B cell (primary cell): ENCODE measurements at regions not wholly inside any gene's neighbourhood (a gene's known extent, or its start where the extent isn't known, plus 50 kb on each side); places are given as distances from the start of the nearest gene placed in this dataset.

Experiments used
- ATAC-seq: fragments of 200-7000 bp; cut with Tn5 transposase; one replicate; pipeline ENCODE4 v1.10.0; 2021; ENCODE audit warnings: low read depth, mild to moderate bottlenecking, moderate number of reproducible peaks, moderate library complexity
- CTCF ChIA-PET: fragments of 350-600 bp; sonication (Branson Sonifier 250); formaldehyde crosslinking; loops from one replicate; lab custom pipeline; 2021; ENCODE audit warnings: antibody characterized with exemption, inconsistent platforms; lab: Charles Lee
- POLR2A ChIA-PET: fragments of 350-600 bp; sonication (Branson Sonifier 250); formaldehyde crosslinking; loops from one replicate; lab custom pipeline; 2021; ENCODE audit warnings: antibody characterized with exemption; lab: Charles Lee
- DNase-seq: peaks from one replicate; pipeline ENCODE4 v3.0.0; 2013
- H2AFZ ChIP-seq: 2 replicates; pipeline ENCODE4 v1.6.1; 2012; ENCODE audit warnings: mild to moderate bottlenecking, low read depth, low read length; ENCODE audit not compliant: insufficient read depth, poor library complexity, severe bottlenecking
- H3K27ac ChIP-seq, 2 donors: 1 replicate in 1 of 2; 2 replicates in 1 of 2; pipeline ENCODE4 v1.5.1; 2012 to 2013; ENCODE audit warnings: low read length in 2 of 2, mild to moderate bottlenecking in 2 of 2, moderate library complexity in 1 of 2
- H3K27me3 ChIP-seq, 4 experiments: fragments of 200-600 bp in 1 of 4; sonication (generic) in 1 of 4; replicated peaks in 1 of 4; 1 replicate in 2 of 4; 2 replicates in 2 of 4; pipeline versions ENCODE4 v1.6.1 to v1.7.0; 2013 to 2016; ENCODE audit warnings: low read length in 3 of 4, mild to moderate bottlenecking in 2 of 4, mixed read lengths in 1 of 4, moderate library complexity in 1 of 4; ENCODE audit not compliant: insufficient read depth in 4 of 4, control insufficient read depth in 3 of 4; ENCODE audit errors: control extremely low read depth in 1 of 4
- H3K36me3 ChIP-seq, 2 experiments: replicated peaks in 1 of 2; 1 replicate in 1 of 2; 2 replicates in 1 of 2; pipeline versions ENCODE4 v1.6.1 to v1.7.1; 2013; ENCODE audit warnings: low read length in 1 of 2; ENCODE audit not compliant: insufficient read depth in 2 of 2, control insufficient read depth in 1 of 2; ENCODE audit errors: control extremely low read depth in 1 of 2, extremely low read depth in 1 of 2
- H3K4me1 ChIP-seq, 2 donors: fragments of 200-600 bp in 1 of 2; sonication (generic) in 1 of 2; 1 replicate in 1 of 2; 2 replicates in 1 of 2; pipeline versions ENCODE4 v1.5.1 to v1.6.1; 2013 to 2017; ENCODE audit warnings: low read length in 2 of 2; ENCODE audit not compliant: control insufficient read depth in 2 of 2, insufficient read depth in 2 of 2
- H3K4me2 ChIP-seq: replicated peaks from 2 replicates; pipeline ENCODE3; 2012; ENCODE audit warnings: mild to moderate bottlenecking, low read depth, low read length; ENCODE audit not compliant: poor library complexity, severe bottlenecking
- H3K4me3 ChIP-seq, 5 experiments: fragments of 200-600 bp in 1 of 5; sonication (generic) in 1 of 5; 1 replicate in 3 of 5; 2 replicates in 2 of 5; pipeline versions ENCODE4 v1.5.1 to v1.7.0; 2011 to 2016; ENCODE audit warnings: low read length in 4 of 5, mild to moderate bottlenecking in 4 of 5, low read depth in 2 of 5, control low read depth in 1 of 5, moderate library complexity in 1 of 5; ENCODE audit not compliant: insufficient read depth in 1 of 5; ENCODE audit errors: control extremely low read depth in 1 of 5, extremely low read depth in 1 of 5
- H3K79me2 ChIP-seq: fragments of 200-600 bp; sonication (generic); one replicate; pipeline ENCODE4 v1.6.0; 2016; ENCODE audit warnings: low read length; ENCODE audit not compliant: control insufficient read depth, insufficient read depth
- H3K9ac ChIP-seq: fragments of 200-600 bp; sonication (generic); 2 replicates; pipeline ENCODE4 v1.6.1; 2017; ENCODE audit warnings: mild to moderate bottlenecking, low read length, moderate library complexity
- H3K9me3 ChIP-seq, 3 donors: one replicate each; pipeline versions ENCODE4 v1.6.1 to v1.7.1; 2013; ENCODE audit warnings: low read length in 2 of 3; ENCODE audit not compliant: control insufficient read depth in 2 of 3, insufficient read depth in 1 of 3; ENCODE audit errors: control extremely low read depth in 1 of 3
- H4K20me1 ChIP-seq: 2 replicates; pipeline ENCODE4 v1.6.0; 2012; ENCODE audit warnings: mild to moderate bottlenecking, low read length; ENCODE audit not compliant: insufficient read depth, control insufficient read depth, poor library complexity, severe bottlenecking
- H3K27ac Mint-ChIP-seq: one replicate; pipeline ENCODE4 v1.8.0; 2021; ENCODE audit warnings: mixed read lengths
- H3K27me3 Mint-ChIP-seq: one replicate; pipeline ENCODE4 v1.8.0; 2021; ENCODE audit warnings: mixed read lengths
- H3K4me1 Mint-ChIP-seq: one replicate; pipeline ENCODE4 v1.8.0; 2021; ENCODE audit warnings: mixed read lengths
- H3K4me3 Mint-ChIP-seq: one replicate; pipeline ENCODE4 v1.8.0; 2021; ENCODE audit warnings: mixed read lengths
- H3K9me3 Mint-ChIP-seq: one replicate; pipeline ENCODE4 v1.8.0; 2022; ENCODE audit warnings: mixed read lengths; ENCODE audit not compliant: insufficient read depth
- CTCF ChIP-seq: fragments of 200-600 bp; IDR thresholded peaks from one replicate; pipeline ENCODE4 v1.8.0; 2022; ENCODE audit warnings: antibody characterized with exemption, mild to moderate bottlenecking
- EZH2 ChIP-seq: IDR thresholded peaks from 2 replicates; pipeline ENCODE4 v1.6.1; 2012; ENCODE audit warnings: borderline replicate concordance, low read depth, mild to moderate bottlenecking, moderate library complexity, low read length; ENCODE audit not compliant: insufficient read depth, poor library complexity, severe bottlenecking
- WGBS: methylation state at CpG from one replicate; pipeline ENCODE4 v1.1.5; 2013; ENCODE audit warnings: missing lambda C conversion rate; ENCODE audit not compliant: insufficient coverage; 5-methylcytosine and 5-hydroxymethylcytosine counted together
- intact Hi-C: fragments of 100-400 bp; cut with micrococcal nuclease; formaldehyde crosslinking; loops from one replicate; pipeline ENCODE4 v1.10.0; 2022

DNA sequence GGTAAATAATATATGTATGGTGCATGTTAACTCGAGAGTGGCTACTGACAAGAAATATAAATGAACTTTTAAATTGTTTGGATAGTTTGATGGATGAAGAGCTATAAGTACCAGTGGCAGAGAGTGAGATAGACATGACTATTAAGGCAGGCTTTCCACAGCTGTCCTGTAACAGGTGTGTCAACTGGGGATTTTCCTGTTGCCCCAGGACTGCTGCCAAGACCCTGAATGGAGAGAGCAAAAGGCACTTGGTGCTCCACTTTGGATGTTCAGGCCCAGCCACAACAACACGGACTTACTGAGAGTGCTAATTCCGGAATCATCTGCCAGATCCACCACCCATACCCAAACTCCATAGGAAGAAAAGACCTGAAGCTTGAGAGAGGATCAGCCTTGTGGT lies 215.1 kb downstream of the SEC61B start:
- TF ChIP-seq EZH2 (no peak), CTCF (no peak)
- Mint-ChIP-seq H3K4me1 (peaks cover 11% of the 10 kb centered on the region), H3K9me3 (no peaks in the 10 kb centered on the region), H3K27ac (no peak overlapping the region), H3K4me3 (no peak overlapping the region), H3K27me3 (peaks cover 7% of the 10 kb centered on the region)
- H3K4me1 ChIP-seq = peaks cover 0 to 3% of the 10 kb centered on the region in 2 donors
- H2AFZ ChIP-seq = no peak overlapping the region
- no peaks in the 10 kb centered on the region for H3K9me3 ChIP-seq
- no peaks in the 10 kb centered on the region for H4K20me1 ChIP-seq
- ChIA-PET POLR2A (interaction anchor here (0.6 kb wide), 1 partner anchor 166 kb away, joined by 8 read pairs; no protein-coding TSS in a partner anchor), CTCF (interaction anchor here (1.2 kb wide), 1 partner anchor 12 kb away, joined by 3 read pairs; no protein-coding TSS in a partner anchor)
- intact Hi-C loops = no loop called here
- no peak overlapping the region for H3K4me2 ChIP-seq
- DNase-seq (no peak), ATAC-seq (no peak)
- no peak overlapping the region for H3K27ac ChIP-seq
- 87% methylated on average over 2 of the region's 3 CpGs for WGBS
- no peaks in the 10 kb centered on the region for H3K36me3 ChIP-seq
- no peak overlapping the region for H3K4me3 ChIP-seq
- no peak overlapping the region for H3K9ac ChIP-seq
- no peaks in the 10 kb centered on the region for H3K27me3 ChIP-seq
- H3K79me2 ChIP-seq = no peaks in the 10 kb centered on the region

- WGBS = no CpG with 5 or more reads among the region's 2 CpGs
- Histone ChIP-seq H3K9ac (no peak overlapping the region), H2AFZ (no peak overlapping the region), H3K4me2 (no peak overlapping the region), H4K20me1 (no peaks in the 10 kb centered on the region), H3K36me3 (no peaks in the 10 kb centered on the region), H3K27ac (no peak overlapping the region), H3K79me2 (no peaks in the 10 kb centered on the region), H3K9me3 (no peaks in the 10 kb centered on the region), H3K4me1 (peaks cover 0 to under 1% of the 10 kb centered on the region in 2 donors), H3K27me3 (no peaks in the 10 kb centered on the region), H3K4me3 (no peak overlapping the region)
- Mint-ChIP-seq H3K4me3 (no peak overlapping the region), H3K9me3 (no peaks in the 10 kb centered on the region), H3K4me1 (peaks cover 4% of the 10 kb centered on the region), H3K27me3 (peaks cover 12% of the 10 kb centered on the region), H3K27ac (no peak overlapping the region)
- ChIA-PET POLR2A (no interaction called here), CTCF (interaction anchor here (1.2 kb wide), 1 partner anchor 10 kb away, joined by 3 read pairs; no protein-coding TSS in a partner anchor)
- DNase-seq (no peak), ATAC-seq (no peak)
- intact Hi-C loops = no loop called here
- no peak for TF ChIP-seq CTCF
- TF ChIP-seq EZH2 = no peak
Measured at GRCh38 chr9:99438596-99438995, 216.5 kb downstream of the SEC61B start.
